ENCODE measurements at regions not wholly inside any gene's neighbourhood (a gene's known extent, or its start where the extent isn't known, plus 50 kb on each side); places are given as distances from the start of the nearest gene placed in this dataset.
"Not testable (repeated sequence)": the region's sequence is repeated elsewhere in the genome, so short reads cannot be mapped to it uniquely, and the experiment has no call there.

GRCh38 chr2:176780348-176780747 is 432.2 kb upstream of the HNRNPA3 start:
- no peak for DNase-seq

GRCh38 chr2:176781570-176782217 is 430.9 kb upstream of the HNRNPA3 start:
- no peak for DNase-seq

- DNase-seq = no peak
Observed at GRCh38 chr2:176784633-176785200, 427.9 kb upstream of the HNRNPA3 start.

- no peak for DNase-seq
Observed at GRCh38 chr2:176789751-176790150, 422.8 kb upstream of the HNRNPA3 start.

- DNase-seq = no peak
Observed at GRCh38 chr2:176790468-176790867, 422.1 kb upstream of the HNRNPA3 start.

GRCh38 chr2:176793792-176794191 is 418.8 kb upstream of the HNRNPA3 start:
- no peak for DNase-seq

- no peak for DNase-seq
Observed at GRCh38 chr2:176794392-176794791, 418.2 kb upstream of the HNRNPA3 start.

GRCh38 chr2:176795823-176796222 is 416.8 kb upstream of the HNRNPA3 start:
- DNase-seq = no peak

- DNase-seq = not testable (repeated sequence)
Observed at GRCh38 chr2:176796677-176797076, 415.9 kb upstream of the HNRNPA3 start.

GRCh38 chr2:176804392-176804791 is 408.2 kb upstream of the HNRNPA3 start:
- DNase-seq = no peak

GRCh38 chr2:176805345-176805744 is 407.2 kb upstream of the HNRNPA3 start:
- no peak for DNase-seq

GRCh38 chr2:176812246-176812775 is 400.3 kb upstream of the HNRNPA3 start:
- DNase-seq = no peak

GRCh38 chr2:176813156-176813555 is 399.4 kb upstream of the HNRNPA3 start:
- DNase-seq = no peak

- DNase-seq = no peak
Observed at GRCh38 chr2:176813621-176814049, 399.0 kb upstream of the HNRNPA3 start.

- DNase-seq = no peak
Observed at GRCh38 chr2:176814274-176814673, 398.3 kb upstream of the HNRNPA3 start.

- DNase-seq = peak; percentile 6 to 34
Observed at GRCh38 chr2:176814740-176815367, 397.7 kb upstream of the HNRNPA3 start.

GRCh38 chr2:176817061-176817565 is 395.5 kb upstream of the HNRNPA3 start:
- DNase-seq = no peak

- no peak for DNase-seq
Observed at GRCh38 chr2:176818076-176818475, 394.5 kb upstream of the HNRNPA3 start.

GRCh38 chr2:176818617-176819016 is 394.0 kb upstream of the HNRNPA3 start:
- no peak for DNase-seq

GRCh38 chr2:176819306-176819705 is 393.3 kb upstream of the HNRNPA3 start:
- DNase-seq = no peak

- no peak for DNase-seq
Observed at GRCh38 chr2:176820371-176820932, 392.1 kb upstream of the HNRNPA3 start.

- DNase-seq = no peak
Observed at GRCh38 chr2:176821350-176821749, 391.2 kb upstream of the HNRNPA3 start.

- DNase-seq = no peak
Observed at GRCh38 chr2:176822060-176822459, 390.5 kb upstream of the HNRNPA3 start.

GRCh38 chr2:176826356-176826755 is 386.2 kb upstream of the HNRNPA3 start:
- DNase-seq = no peak

Measured in inflammatory macrophage treated with lipopolysaccharide for 1 hour (primary cell).